Retina (tissue), 1 donor: ENCODE measurements at regions not wholly inside any gene's neighbourhood (a gene's known extent, or its start where the extent isn't known, plus 50 kb on each side); places are given as distances from the start of the nearest gene placed in this dataset.

ENCODE experiments used
- DNase-seq: peaks from one replicate; pipeline ENCODE4 v3.0.0-alpha.2; 2016

DNA sequence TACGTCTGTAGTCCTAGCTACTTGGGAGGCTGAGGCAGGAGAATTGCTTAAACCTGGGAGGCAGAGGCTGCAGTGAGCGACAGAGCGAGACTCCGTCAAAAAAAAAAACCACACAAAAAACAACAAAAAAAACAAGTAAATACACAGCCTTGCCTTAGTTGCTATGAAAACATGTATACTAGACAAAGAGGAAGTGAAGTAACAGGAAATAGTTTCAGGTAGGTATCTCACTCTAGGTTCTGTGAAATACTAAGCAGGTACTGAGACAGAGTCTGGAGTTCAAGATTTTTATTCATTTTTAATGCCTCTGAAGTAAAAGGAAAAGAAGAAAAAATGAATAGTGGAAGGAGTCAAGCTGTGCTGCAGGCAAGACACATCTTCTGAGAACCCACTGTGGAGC is 687.9 kb upstream of the RGMB start:
- no peak for DNase-seq

DNA sequence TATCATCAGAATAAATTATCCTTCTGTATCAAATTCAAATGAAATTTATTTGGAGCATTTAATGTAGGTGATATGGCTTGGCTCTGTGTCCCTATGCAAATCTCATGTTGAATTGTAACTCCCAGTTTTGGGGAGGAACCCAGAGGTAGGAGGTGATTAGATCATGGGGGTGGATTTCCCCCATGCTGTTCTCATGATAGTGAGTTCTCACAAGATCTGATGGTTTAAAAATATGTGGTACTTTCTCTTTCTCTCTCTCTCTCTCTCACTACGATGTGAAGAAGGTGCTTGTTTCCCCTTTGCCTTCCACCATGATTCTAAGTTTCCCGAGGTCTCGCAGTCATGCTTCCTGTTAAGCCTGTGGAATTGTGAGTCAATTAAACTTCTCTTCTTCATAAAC is 678.4 kb upstream of the RGMB start:
- DNase-seq = no peak

DNA sequence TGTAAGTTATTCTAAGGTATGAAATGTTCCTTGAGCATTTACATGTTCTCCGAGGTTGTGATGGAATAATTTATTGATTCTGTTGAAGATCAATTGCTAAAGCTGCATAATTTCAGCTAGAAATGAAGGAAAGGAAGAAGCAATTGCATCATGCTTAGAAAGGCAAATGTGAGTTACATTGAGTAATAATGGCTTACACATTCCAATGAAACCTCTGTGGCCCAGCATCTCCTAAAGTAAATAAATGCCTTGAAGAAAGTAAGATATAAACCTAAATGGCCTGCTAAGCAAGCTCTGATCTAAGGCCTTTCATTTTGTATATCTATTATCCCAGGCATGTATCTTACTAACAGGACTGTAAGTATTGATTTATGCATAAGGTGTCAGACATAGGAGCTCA is 677.3 kb upstream of the RGMB start:
- no peak for DNase-seq

DNA sequence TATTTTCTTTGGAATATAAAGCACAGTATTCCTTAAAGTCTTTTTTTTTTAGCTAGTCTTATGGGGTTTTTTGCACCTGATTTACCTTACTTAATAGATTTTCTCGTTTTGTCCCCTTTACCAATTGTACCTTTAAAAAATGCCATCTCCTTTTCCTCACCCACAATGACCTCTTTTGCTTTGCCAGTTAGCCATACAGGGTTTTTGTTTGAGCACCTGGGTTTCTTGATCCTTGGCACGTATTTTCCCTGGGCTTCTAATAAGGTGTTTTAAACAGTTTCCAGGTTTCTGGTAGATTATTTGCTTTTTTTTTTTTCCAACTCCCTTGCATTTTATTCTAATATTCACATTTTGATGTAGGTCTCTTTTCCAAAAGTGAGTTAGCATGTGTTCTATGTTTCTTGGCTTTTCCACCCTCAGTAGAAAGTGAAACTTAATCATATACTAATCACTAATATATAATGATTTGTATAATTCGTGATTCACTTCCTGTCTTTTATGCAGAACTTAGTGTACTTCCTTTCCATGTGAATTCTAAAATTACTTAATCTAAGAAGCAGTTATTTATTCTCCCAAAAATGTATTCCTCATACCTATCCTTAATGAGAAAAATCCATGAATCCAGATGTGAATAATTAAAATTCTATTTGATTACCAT is 673.9 kb upstream of the RGMB start:
- no peak for DNase-seq

DNA sequence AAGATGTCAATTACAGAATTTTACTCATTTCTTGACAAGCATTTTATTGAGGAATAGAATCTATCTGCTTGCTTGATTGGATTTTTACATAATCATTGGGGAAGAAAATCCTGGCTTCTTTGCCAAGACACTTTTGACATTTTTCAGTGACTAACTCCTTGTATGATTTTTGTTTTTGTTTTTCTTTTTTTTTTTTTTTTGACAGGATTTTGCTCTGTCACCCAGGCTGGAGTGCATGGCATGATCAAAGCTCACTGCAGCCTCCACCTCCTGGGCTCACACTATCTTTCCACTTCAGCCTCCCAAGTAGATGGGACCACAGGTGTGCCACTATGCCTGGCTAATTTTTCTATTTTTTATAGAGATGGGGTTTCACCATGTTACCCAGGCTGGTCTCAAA is 672.3 kb upstream of the RGMB start:
- DNase-seq = no peak

DNA sequence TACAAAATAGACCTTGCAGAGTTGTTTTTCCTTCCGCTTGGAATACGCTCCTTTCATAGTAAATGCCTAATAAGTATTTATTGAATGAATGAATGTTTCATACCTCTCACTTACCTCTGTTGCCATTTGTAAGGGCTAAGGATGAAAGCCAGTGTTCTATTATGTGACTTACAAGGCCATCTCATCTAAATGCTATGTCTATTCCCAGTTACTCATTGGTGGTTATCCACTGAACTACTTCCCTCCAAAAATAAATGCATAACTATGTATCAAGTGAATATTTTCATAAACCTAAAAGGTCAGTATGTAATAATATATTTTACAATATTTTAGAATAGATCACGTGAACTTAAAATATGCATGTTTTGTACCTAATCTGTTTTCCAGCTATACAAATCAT is 670.5 kb upstream of the RGMB start:
- DNase-seq = no peak

DNA sequence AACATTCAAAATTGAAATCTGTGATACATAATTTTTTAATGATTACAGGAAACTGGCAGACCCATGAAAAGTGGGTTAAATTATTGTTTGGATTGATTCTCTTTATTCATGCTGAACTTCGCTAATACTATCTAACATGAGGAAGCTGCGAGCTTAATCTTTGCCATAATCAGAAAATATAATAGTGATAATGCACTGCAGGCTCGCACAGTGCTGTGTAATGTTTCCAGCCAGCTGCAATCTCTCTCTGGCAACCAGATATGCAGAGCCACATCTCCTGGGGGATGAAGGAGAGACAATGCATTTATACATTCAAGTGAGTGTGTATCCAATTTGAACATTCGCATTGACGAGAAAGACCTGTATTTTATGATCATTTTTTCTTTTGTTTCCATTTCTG is 669.7 kb upstream of the RGMB start:
- DNase-seq = no peak

DNA sequence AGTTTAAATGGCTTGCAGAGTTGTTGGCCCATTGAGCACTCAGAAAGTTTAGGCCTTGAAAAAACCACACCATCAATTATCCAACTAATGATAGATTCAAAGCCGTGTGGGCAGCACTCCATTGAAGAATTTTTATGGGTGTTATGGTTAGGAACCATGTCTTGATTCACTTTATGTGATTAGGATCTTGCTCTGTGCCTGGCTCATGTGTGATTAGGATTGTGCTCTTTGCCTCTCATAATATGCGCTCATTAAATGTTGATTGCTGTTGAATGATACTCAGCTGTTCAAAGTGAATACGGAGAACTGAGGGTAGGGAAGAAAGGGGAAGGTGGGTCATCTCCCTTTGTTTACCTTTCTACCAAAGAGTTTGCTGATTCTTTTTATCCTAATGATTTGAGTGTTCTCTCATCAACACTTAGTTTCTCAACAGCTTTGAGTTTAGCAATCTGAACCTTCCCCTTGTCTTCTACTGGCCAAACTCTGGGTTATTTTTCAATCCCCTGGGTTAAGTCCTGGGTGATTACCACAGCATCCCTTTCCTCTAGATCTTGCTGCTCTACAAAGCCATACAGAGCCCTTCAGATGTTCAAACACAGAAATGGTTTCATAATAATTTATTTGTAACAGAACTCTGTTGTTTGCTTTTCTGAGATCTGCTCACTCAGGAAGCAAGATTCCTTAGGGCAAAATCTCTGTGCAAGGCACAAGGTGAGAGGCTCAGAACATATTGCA is 668.8 kb upstream of the RGMB start:
- no peak for DNase-seq

DNA sequence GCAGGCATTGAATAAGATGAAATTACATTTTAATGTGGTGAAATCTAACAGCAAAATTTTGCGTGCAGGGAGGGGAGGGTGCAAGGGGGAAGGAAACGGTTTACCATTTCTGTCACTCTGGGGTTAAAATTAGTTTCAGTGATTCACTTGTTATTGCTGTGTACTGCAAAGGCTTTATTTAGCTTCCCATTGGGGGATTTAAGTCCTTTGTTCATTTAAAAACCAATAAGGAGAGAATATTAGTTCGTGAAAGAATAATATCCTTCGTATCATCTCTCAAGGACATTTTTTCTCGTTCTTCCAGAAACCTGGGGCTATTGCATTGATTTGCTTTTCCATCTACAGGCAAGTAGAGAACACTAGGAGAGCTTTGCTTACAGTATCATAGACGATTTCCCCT is 667.8 kb upstream of the RGMB start:
- no peak for DNase-seq

DNA sequence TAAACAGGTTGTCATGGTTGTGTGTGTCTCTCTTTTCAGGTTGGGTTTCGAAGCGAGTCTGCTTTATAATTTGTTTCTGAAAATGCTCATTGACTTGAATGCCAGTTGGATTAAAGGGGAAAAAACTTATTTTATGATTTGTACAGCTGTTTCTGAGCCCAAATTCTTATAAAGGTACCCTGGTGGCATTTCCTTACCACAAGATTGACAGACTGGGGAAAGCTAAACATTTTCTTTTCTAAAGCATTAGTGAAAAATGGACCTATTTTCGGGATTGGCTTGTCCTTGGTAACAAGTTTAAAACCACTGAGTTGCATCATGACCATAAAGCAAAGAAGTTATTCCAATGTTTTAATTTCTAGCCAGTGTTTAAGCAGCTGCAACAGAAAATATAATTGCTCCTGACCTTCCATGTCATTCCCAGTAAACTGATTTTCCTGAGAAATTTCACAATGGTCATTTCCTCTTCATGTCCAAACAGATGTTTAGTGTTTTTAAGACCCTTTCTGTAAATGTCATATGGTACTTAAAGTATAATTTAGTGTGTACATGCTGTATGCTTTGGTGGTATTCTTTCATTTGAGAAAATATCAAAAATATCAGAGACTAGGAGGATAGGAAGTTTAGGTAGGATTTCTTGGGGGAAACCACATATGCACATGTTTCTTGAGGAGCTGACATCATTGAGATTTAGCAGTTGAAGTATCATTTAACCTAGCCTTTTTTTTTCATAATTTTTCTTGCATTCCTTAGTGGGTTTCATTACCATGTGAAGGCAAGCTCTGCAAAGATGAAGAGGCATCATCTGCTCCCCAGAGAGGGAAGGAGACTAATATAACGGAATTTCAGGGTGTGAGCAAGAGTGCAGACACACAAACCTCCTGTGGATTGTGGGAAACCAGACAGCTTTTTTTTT is 667.1 kb upstream of the RGMB start:
- no peak for DNase-seq

DNA sequence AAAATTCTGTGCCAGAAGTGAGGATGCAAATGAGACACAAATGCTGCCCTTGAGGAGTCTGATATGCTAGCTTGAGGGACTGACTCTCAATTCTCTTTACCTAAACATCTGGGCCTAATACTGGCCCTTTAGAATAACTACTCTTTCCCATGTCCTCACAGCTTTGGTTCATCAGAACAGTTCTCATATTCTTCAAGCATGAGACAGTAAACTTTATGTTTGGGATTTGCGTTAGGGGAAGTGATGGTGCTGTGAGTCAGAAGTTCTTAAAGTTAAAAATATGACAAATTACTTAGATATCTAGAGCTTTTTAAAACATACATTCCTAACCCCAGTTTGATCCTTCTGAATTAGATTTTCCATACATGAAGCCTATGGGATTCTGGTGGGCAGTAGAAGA is 665.0 kb upstream of the RGMB start:
- no peak for DNase-seq

DNA sequence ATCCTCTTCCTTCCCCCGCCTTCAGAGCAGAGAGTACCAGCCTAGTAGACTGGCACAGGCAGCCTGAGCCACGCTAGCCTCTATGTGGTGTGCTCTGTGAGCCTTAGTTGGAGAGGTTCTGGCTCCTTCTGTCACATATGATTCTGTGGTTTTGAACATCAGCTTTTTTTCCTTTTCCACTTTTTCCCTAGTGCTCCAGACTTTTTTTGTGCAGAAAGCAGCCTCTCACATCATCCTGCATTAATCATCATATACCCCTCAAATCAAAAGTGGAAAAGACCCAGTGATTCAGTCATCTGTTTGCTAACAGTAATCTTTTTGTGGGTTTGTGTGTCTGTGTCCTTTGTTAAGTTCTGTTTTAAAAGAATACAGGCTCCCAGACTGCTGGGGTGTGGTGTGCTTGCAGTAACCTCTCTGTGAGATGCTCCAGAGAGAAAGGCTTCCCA is 663.9 kb upstream of the RGMB start:
- no peak for DNase-seq

DNA sequence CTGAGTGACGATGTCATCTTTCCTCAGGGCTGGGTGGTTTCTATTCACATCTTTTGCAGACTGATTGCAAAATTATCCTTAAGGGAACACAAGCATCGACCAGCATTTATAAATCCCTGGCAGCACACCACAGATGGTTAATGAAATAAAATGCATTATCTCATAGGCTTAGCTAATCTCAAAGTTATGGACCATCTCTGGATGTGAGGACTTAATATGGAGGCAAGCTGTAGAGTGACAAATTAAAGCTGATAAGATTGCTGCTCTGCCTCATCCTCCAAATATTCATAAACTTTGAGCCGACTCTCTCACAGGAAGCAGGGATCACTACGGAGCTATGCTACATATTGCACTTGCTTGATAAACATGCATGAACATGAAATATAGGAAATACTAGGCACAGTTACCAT is 663.2 kb upstream of the RGMB start:
- no peak for DNase-seq

DNA sequence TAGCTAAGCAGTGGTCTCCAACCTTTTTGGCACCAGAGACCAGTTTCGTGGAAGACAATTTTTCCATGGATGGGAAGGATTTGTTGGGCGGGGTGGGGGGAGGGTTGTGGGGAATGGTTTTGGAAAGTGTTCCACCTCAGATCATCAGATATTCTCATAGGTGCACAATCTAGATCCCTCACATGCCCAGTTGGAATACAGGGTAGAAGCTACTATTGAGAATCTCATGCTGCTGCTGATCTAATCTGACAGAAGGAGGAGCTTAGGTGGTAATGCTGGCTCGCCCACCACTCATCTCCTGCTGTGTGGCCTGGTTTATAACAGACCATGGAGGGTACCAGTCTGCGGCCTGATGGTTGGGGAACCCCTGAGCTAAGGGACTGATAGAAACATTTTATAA is 662.7 kb upstream of the RGMB start:
- no peak for DNase-seq

DNA sequence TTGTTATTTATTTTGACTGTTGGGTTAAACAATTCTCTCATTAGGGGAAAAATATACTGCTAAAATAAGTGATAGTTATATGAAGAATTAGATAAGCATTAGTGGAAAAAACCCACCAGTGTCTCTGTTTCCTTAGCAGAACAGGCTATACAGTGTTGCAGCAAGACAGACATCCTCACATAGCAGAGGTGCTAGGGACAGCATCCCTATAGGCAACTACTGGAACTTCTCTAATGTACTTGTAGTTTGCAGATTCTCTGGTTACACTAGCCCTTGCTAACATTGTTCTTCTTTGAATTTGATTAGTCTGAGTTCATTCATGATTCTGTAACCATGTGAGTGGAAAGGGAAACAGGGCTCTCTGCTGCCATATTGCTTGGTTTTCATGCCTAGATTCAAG is 661.8 kb upstream of the RGMB start:
- no peak for DNase-seq

DNA sequence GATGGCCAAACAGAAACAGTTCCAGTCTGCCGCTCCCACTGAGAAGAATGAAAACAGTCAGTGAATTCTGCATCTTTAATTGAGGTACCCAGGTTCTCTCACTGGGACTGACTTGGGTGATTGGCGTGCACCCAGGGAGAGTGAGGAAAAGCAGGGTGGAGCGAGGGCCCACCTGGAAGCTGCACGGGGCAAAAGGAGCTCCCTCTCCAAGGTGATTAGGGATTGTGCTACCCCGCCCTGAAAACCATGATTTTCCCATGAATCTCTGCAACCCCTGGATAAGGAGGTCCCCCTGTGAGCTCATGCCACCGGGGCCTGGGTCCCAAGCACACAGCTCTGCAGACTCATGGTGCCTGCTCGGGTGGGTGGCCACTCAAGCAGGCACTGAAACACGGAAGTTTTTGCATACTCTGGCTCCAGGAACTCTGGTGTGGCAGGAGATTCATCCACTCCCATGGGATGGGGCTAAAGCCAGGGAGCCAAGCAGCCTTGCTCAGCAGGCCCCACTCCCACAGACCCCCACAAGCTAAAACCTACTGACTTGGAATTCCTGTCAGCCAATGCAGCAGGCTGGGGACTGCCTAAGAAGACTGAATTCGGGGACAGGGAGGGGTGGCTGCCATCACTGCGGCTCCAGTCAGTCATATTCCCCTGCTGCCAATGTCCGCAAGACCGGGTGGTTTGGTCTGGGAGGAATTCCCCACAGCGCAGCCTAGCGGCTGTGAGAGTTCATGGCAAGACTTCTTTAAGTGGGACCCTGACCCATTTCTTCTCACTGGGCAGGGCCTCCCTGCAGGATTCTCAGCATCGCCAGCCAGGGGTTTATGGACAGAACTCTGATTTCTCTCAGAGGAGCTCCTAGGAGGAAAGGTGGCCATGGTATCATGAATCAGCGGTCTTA is 652.2 kb upstream of the RGMB start:
- DNase-seq = no peak

DNA sequence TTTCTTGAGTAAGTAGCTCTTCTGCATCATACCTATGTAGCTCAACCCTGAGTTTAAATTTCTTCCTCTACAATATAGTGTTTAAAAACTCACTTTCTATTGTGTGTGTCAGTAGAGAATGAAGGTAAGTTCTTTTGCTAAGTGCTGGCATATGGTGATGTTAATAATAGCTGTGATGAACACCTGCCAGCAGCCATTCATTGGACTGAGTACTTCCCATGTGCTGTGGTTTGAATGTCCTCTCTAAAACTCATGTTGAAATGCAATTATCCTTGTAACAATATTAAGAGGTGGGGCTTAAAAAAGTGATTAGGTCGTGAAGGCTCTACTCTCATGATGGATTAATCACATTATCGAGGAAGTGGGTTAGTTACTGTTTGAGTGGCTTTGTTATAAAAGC is 645.2 kb upstream of the RGMB start:
- DNase-seq = no peak

DNA sequence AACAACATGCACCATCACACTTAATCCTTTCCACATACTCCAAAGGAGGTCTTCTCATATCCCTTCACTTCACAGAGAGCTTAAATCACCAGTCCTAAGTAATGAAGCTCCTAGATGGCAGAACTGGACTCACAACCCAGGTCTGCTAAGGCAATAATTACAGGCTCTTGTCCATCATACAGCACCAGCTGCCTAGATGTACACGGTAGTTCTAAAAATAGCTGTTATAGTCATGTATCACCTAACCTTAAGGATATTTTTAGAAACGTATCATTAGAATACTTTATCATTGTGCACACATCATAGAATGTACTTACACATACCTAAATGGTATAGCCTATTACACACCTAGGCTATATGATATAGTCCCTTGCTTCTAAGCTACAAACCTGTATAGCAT is 644.6 kb upstream of the RGMB start:
- DNase-seq = no peak

DNA sequence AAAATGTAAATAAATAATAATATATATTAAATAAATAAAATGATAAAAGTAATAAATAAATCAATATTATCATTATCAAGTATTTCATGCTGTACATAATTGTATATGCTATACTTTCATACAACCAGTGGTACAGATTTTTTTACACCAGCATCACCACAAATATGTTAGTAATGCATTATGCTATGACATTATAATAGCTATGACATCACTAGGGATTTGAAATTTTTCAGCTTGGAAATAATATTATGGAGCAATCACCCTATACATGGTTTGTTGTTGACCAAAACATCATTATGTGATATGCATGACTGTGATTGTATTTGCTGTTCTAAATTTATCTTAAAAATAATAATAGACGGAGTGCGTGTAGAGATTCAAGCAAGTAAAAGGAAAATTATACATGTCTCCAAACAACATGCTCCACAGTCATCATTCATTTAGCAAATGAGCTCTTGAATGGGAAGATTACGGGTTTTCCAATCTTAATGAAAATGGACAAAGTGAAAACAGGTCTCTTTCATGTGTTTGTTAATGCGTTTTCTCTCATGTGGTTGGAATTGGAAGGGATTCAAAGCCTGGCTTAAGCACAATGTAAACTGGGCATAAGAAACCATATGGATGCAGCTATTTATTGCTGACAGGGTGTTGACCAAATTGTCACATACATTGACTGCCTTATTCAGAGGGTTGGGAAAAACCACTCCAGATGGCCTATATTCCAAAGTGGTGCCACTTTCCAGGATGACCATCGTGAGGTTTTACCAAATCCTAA is 643.0 kb upstream of the RGMB start:
- DNase-seq = no peak

DNA sequence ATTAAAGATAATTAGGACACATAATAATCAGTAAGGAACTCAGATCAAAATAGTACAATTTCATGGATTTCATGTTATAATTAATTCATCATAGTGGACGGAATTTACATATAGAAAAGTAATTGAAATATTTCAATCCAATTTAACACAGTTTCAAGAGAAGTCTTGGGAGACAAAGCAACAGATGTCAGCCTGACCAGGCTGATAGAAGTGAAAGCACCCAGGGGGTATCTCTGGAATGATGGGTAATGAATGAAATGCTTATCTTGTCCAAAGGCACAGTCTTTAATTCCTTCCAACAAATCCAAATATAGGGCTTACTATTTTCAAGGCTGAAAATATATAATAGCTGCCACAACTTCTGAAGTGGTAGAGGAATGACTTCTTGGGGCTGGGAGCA is 629.3 kb upstream of the RGMB start:
- no peak for DNase-seq

DNA sequence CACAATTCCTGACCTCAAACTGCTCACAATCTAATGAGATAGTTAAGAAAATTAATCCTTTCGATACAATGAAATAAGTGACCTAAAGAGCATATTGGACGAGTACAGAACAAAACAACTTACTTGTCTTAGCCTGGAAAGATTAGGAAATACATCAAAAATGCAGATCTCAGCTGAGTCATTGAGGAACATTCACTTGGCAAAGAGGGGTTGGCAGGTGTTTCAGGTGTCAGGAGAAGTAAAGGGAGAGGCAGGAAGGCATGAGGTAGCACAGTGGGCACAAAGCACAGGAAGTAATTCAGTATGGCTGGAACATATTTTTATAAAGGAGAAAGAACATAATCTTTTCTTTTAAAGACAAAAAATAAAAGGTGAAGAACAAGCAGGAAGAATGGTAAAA is 628.8 kb upstream of the RGMB start:
- no peak for DNase-seq

DNA sequence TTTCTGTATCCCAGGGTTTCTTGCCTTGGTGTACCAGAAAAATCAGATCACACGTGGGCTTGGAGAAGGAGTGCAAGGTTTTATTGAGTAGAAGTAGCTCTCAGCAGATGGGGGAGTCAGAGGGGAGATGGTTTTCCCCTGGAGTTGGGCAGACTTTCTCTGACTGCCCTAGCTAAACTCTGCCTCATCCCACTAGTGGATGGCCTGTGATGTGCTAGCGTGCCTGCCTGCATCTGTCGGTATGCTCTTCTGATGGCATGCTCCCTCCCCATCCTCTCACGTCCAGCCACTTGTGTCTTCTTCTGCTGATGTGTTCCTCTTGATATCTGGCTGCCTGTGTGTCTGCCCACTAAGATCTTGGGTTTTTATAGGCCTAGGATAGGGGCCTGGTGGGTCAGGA is 616.1 kb upstream of the RGMB start:
- DNase-seq = no peak
